ENCODE measurements at regions not wholly inside any gene's neighbourhood (a gene's known extent, or its start where the extent isn't known, plus 50 kb on each side); places are given as distances from the start of the nearest gene placed in this dataset.

GRCh38 chr1:38111589-38111988 lies 65.0 kb upstream of the POU3F1 start:
- TF ChIP-seq POLR2AphosphoS5 (IDR thresholded peaks at IDR 0.05; ENCODE audit: low read depth) = no peak
- TF ChIP-seq CTCF (conservative IDR thresholded peaks at IDR 0.05; ENCODE audit: low read depth in 2 of 2) = no peak
- no peak for TF ChIP-seq JUNB (IDR thresholded peaks at IDR 0.05; ENCODE audit: unreplicated experiment)
- no peak for TF ChIP-seq REST (IDR thresholded peaks at IDR 0.05; ENCODE audit: unreplicated experiment)
- no peak for TF ChIP-seq NANOG (IDR thresholded peaks at IDR 0.05; ENCODE audit: borderline replicate concordance)
- no peak for TF ChIP-seq EZH2phosphoT487 (IDR thresholded peaks at IDR 0.05; ENCODE audit: unreplicated experiment)
- no peak for TF ChIP-seq CREB1 (CRISPR knock-in tag; IDR thresholded peaks at IDR 0.05; ENCODE audit: low read depth)

Data from GM23338 (cell line).